GM21786 (cell line): ENCODE measurements at regions not wholly inside any gene's neighbourhood (a gene's known extent, or its start where the extent isn't known, plus 50 kb on each side); places are given as distances from the start of the nearest gene placed in this dataset.
A peak's percentile ranks its signal among the peaks of the same experiment; 100 is the strongest.

Experiments
- ATAC-seq: cut with Tn5 transposase; IDR thresholded peaks from one replicate; pipeline ENCODE4 v1.9.1; 2021; ENCODE audit not compliant: unreplicated experiment

DNA sequence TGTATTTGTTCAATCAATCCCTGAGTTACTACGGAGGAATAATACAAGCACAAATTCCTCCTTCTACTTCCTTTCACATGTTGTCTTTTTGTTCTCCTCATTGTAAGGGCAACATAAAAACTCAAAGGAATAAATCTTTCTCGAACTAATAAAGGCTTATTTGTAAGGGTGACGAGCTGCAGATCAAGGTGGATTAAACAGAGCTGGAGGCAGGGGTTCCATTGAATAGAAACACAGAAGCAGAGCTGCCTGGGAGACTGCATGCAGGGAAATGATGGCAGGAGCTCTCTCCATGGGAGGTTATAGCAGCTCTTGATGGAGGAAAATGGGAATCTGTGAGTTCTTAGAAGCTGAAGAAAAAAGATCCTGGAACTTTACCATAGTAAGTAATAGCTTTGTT lies 160.2 kb downstream of the CYYR1 start:
- no peak for ATAC-seq

DNA sequence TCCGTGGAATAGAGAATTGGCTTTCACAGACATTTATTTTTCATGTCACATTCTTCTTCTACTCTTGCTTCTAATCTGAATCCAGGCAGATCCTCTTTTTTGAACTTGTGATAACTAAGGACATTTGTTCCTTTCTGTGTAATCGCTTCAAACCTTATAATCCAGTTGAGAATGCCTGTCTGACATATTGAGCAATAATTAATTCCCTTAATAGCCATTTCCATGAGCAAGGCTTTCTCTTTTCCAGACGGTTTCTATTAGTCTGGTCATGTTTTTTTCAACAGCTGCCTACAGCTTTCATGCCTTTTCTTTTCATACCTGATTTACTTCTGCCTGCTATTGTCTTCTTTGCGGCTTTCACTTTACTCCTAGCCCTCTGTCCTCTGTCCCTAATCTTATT lies 163.4 kb downstream of the CYYR1 start:
- no peak for ATAC-seq

DNA sequence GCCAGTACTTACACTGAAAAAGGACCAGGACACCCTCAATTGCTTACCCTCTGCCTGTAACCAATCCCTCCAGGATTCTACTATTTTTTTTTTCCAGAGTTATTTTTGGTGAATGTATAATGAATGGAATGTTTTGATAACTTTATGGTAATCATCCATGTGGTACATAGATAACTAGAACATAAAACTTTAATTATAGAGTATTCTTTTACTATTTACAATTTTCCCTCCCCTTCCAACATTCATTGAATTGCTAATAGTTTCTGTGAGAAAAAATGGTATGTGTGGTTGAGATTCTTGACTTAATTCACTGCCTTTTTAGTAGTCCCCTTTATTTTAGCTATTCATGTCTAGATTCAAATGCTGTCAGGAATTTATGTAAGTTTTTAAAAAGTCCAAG lies 164.6 kb downstream of the CYYR1 start:
- no peak for ATAC-seq

DNA sequence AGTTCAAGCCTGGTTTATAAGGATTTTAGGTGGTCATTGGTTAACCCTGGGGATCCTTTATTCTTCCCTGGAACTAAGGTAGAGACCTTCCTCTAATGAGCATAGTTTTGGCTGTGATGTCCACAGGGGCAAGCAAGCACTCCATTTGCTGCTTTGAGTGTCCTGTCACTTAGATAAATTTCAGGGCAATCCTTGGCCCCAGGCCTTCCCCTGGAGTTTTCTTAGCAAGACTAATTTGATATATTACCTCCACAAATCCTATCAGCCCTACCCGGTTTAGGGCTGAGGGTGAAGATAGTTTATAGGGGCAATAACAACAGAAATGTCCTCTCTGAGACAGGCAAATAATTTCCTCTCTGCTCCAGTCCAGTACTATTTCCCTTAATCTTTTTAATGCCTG lies 166.6 kb downstream of the CYYR1 start:
- ATAC-seq: no peak

DNA sequence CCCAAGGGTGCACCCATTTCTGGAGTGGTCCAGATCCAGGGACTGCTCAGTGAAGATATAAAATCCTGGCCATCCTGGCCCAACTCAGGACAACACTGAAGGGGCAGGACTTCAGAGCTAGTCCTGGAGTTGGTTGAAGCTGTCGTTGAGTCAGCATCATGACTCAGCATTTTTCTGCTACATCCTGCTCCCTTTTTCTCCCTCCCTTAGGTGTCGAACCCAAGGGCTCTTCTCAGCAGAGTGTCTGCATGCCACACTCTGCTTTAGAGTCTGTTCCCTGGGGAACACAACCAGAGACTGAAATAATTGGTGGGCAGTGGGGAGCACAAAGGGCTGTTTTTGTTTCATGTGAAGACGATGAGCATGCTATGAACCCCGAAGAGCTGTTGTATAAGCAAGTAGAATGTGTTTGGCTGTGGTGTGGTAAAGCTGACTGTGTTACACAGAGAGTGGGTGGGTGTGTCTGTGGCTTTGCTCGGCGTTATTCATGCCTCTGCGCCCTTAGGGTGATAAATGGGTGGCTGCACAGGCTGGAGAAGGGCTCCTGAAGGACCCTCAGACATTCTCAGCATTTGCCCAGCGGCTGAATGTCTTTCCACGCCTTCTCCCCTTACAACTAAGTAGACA lies 167.2 kb downstream of the CYYR1 start:
- ATAC-seq: no peak

DNA sequence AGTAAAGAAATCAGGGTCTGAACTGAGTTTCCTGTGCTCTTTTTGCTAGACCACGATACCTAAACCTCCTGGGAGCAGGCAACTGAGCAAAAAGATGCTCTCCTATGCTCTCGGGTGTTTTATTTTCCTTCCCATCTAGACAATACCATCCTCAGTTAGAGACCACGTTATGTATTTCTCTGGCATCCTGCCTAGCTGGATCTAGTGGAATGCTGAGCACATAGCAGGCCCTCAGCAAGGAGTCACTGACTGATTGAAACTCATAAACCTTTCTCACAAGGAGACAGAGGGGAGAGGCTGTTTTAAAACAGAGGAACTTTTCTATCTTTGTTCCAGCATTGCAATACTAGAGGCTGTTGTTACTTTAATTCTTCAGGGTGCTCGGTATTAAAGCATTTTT lies 168.0 kb downstream of the CYYR1 start:
- ATAC-seq: no peak

DNA sequence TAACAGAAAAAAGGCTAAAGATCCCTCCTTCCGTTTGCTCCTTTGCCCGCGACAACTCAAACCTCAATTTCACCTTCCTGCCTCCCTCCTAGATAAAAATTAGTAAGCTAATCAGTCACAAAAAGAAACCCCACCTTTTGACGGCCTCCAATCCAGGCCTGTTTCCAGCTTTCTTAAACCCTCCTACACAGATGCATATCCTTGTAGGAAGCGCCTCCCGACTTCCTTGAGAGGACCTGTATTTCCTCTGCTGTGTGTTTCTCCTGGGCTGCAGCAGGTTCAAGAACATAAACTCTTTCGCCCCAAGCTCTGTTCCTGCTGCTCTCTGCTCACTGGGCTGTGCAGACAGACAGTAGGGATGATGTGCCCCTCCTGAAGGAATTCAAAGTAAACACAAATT lies 168.8 kb downstream of the CYYR1 start:
- ATAC-seq: no peak

DNA sequence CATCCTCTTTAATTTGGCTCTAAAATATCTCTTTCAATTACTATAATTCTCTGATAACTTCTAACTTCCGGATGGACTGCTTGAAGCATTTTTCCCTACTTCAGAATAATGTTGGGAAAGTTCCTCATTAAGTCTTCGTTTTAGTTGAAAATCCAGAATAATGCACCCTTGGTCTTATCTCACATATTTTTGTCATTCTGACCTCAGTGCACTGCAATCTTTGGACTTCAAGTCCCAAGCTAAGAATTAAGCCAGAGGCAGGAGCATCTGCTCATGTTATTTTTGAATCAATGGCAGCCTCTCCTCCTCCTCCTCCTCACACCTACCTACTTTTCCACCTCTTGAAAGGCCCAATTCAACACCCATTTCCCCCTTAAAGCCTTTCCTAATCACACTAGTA lies 169.8 kb downstream of the CYYR1 start:
- ATAC-seq: no peak

DNA sequence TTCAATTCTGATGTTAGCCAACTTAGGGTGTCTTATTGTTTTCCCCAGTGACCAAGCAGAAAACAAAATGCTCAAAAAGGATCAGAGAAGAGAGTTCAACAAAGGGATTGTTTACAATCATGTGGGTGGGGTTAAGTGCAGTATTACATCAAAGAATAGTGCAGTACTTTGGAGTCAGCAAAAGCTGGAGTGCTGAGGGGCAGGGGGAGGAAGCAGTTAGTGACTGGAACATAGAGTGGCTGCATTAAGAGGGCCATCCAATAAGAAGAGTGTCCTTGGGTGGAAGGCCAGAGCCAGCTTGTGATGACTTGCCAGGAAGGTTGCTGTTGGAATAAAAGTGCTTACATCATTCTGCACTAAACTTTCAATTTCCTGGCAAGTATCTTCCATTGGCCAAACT lies 175.5 kb downstream of the CYYR1 start:
- no peak for ATAC-seq

DNA sequence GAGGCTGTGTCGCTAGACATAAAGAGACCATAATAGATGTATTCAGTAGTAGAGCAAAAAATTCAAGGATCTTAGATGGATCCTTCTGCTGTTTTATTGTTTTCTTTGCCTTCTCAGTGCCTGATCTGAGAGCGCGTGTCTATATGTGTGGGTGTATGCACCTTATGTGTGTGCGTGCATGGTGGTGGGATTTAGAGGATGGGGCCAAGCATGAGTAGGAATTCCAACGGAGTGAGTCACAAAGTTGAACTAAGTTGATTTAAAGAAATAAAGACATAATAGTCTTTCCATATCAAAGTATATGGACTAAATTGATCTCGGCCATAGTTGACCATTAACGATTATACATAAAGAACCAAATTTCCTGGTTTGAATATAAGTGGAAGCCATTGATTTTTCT lies 178.7 kb downstream of the CYYR1 start:
- no peak for ATAC-seq

DNA sequence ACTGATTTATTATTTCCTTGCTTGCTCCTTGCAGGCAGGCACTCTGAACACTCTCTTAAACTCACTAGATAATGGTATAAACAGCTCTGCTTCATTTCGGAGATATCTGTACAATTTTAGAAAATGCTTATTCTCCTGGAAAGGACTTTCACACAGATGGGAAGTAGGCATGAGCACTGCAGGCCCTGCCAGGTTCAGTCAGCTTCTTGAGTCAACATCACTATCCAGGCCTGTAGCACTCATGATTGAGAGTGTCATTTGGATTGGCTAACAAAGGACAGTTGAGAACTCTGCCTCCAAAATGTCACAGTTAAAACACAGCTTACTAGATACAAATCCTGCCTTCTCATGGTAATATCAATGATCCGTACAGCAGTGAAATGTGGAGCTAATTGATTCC lies 181.9 kb downstream of the CYYR1 start:
- ATAC-seq: no peak

DNA sequence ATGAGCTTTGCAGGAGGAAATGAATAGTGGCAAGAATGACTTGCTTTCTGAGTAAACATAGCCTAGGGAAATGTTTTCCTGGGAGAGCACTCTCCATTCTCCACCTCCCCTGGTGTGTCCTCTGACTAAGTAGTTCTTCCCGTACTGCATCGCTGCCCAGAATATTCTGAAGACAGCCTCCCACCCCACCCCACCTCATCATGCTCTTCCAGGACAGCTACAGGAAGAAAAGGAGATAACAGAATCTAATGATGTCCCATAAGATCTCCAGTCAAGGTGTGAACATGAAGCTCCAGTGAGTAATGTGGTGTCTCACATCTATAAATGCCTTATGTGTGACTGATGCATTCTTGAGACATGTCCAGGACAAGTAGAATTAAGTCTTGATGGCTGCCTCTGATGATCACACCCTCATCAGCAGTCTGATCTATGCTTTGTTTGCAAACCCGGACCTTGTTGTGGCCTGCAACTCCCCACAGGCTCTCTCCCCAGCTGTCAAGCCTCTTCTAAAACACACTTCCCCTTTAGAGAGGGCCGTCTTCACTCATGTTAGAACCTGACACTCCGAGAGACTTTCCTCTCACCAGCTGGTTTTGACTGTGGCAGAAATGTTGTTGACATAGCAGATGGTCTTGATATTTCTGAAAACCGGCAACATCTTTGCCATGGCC lies 183.0 kb downstream of the CYYR1 start:
- peak; percentile 68 for ATAC-seq

DNA sequence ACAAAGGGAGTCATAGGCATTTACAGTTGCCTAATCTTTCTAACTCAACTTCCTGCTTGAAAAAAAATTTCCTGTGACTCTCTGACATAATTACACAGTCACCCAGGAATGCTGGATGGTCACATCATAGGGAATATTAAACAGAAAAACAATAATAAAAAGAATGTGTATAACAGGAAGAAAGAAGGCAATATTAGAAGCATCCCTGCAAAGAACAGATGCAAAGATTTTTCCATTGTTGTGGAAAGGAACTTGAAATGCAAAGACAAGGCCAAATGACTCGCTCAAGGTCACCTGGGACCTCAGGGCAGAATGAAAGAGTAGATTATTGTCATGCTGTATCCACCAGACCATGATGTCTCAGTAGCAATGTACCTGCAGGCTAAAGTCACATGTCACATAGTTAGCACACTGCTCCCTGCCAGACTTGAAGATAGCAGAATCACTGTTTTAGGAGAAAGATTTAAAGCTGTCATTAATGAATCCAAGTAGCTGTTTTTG lies 184.3 kb downstream of the CYYR1 start:
- ATAC-seq: no peak

DNA sequence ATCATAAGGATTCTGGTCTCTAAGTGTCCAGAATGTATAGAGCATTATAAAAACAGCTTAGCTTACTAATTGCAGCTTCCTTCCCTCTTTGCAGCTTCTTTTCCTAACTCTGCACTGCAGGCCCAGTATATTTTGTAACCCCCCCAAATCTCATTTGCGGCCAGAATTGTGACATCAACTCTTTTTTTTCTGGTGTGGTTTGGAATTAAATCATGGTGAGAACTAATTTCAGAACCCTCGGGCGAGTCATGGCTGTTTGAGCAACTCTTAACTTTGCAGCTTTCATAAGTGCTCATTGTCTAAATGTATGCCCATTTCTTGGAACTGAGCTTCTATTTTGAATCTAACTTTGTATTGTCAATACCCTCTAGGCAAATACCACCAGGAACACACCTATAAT lies 187.4 kb downstream of the CYYR1 start:
- ATAC-seq: no peak

DNA sequence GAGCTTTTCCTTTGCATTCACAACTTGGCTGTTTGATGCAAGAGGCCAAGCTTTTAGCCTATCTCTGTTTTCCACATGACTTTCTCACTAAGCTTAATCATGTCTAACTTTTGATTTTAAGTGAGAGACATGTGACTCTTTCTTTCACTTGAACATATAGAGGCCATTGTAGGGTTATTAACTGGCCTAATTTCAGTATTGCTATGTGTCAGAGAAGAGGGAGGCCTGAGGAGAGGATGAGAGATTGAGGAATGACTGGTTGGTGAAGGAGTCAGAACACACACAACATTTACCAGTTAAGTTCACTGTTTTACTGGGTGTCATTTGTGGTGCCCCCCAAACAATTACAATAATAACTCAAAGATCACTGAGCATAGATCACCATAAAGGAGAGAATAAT lies 193.5 kb downstream of the CYYR1 start:
- no peak for ATAC-seq

DNA sequence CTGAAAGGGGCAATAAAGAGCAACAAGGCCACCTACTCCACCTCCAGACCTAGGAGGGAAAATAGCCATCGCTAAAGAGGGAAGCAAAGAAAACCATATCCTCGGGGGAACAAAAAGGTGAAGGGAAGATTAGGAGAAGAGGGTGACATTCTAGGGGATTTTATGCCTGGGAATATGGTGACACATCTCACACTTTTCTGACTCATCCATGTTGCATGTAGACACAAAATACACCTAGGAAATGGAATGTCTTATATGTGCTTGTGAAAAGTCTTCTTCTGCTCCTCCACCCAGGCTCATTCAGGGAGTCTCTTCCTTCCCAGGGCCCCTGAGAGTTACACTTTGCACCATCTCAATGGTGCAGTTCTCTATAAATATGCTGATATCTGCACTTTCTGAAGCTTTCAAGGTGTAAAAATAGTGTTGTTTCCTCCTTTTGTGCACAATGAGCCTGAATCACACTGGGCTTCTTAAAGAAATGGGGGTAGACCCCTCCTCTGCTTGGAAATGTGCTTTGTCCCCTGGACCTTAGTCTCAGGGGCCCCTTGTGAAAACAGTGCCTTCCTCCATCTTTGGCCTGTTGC lies 195.9 kb downstream of the CYYR1 start:
- ATAC-seq: no peak

DNA sequence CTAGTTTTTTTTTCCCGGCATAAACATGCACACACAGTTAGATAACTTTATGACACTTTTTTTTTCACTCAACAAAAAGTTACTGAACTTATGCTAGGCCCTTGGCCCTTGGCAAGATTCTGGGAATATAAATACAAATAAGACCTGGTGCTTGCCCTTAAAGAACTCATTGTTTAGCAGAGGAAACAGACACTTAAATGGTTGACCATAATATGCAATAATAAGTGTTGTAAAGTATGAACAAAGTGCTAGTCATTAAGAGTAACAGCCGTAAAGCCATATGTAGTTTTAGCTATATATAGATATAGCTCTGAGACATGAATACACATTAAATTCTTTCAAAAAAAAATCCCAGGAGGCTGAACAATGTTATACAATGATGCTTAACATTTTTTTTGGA lies 198.3 kb downstream of the CYYR1 start:
- no peak for ATAC-seq

DNA sequence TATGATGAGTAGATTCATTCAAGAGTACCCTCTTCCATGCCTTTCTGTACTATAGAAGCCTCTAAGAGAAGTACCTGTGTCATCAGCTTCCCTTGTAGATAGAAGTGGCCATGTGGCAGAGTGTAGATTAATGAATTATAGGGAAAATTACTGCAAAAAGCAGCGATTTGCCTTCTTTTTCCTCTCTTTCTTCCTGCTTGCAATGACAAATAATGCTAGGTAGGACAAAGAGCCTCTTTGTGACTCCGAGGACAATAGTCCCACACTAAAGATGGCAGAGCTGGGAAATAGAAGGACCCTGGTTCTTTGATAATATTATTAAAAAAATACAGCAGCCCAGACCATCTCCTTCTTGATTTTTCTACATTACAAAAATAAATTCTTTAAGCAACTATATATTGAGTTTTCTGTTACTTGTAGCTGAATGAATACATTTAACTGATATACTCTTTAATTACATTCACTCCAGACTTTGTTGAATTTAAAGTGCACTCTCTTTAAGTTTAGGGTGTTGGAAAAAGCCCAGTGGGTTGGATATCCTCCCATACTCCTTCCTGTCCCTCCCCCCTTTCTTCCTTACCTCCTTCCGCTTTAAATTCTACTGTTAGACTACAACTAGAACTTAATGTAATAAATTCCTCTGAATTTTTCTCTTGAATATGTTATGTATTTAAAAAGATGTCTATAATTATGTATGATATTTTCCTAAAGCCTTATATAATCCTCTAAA lies 198.2 kb upstream of the APP start:
- ATAC-seq: no peak

DNA sequence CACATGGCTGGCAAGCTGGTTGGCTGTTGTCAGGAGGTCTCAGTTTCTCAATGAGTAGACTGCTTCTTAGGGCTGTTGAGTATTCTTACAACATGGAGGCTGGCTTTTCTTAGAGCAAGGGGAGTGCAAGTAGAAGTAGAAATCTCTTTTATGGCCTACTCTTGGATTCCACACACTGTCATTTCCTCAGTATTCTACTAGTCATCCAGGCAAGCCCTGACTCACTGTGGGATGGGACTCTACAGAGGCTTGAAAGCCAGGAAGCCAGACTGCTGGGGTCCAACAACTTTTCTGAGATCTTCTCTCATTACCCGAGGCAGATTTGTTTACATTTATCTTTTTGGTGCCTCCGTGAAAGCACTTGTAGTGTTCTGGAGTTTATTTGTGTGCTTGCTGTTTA lies 196.2 kb upstream of the APP start:
- ATAC-seq: no peak

DNA sequence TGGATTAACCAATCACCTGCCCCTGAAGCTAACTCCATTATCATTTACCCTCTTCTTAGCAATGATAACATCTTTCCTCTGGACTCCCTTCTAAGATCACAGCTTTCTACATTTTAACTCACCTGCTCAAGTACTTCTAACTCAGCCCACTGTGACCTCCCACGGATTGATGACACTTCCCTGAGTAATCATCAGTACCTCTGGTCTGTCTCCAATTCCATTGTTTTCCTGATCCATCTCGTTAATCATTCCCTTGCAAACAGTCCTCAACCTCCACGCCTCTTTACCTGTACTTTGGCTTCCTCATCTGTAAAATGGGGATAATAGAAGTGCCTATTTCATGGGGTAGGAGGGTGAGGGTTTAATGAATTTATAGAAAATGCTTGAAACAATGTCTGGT lies 195.3 kb upstream of the APP start:
- ATAC-seq: no peak

DNA sequence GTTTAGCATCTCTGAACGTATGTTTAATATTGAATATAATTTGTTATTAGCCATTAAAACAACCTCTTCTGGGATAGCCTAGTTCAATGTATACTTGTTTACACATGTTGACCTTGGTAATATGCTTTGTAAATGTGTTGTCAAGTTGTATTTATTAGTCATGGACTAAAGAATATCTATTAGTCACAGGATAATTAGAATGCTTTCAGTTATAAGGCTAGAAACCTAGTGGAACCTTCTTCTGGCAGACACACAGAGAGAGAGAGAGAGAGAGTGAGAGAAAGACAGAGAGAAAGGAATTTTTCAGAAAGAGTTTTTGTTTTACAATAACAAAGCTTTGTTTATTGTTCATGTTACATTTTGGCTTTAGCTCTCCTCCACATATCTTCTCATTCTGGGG lies 181.1 kb upstream of the APP start:
- no peak for ATAC-seq

DNA sequence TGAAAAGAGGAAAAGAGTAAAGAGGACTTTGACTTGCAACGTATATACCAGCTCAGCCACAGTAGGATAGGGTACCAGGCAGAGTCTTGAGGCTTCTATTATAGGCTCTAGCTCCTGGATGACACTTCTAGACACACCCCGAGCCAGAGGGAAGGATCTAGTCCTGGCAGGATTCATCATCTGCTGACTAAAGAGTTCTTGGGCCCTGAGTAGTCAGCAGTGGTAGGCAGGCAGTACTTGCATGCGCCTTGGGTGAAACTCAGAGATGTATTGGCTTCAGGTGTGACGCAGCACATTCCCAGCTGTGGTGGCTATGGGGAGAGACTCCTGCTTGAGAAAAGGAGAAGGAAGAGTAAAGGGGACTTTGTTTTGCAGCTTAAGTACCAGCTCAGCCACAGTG lies 162.3 kb upstream of the APP start:
- no peak for ATAC-seq
